ENCODE measurements at regions not wholly inside any gene's neighbourhood (a gene's known extent, or its start where the extent isn't known, plus 50 kb on each side); places are given as distances from the start of the nearest gene placed in this dataset.

GRCh38 chr12:28140404-28140803 lies 49.9 kb upstream of the CCDC91 start:
- TF ChIP-seq CTCF (IDR thresholded peaks at IDR 0.05), result no peak

More at GRCh38 chr12:28140404-28140803, 49.9 kb upstream of the CCDC91 start:
- H3K36me3 ChIP-seq, result no peaks in the 10 kb centered on the region
- DNase-seq (ENCODE audit: low spot score), result no peak
- H3K4me3 ChIP-seq, result no peak overlapping the region
- no peaks in the 10 kb centered on the region for H3K9me3 ChIP-seq
- H3K4me1 ChIP-seq, result no peaks in the 10 kb centered on the region
- H3K27ac ChIP-seq, result no peak overlapping the region
- no peaks in the 10 kb centered on the region for H3K27me3 ChIP-seq
